ENCODE measurements at regions not wholly inside any gene's neighbourhood (a gene's known extent, or its start where the extent isn't known, plus 50 kb on each side); places are given as distances from the start of the nearest gene placed in this dataset.

DNA sequence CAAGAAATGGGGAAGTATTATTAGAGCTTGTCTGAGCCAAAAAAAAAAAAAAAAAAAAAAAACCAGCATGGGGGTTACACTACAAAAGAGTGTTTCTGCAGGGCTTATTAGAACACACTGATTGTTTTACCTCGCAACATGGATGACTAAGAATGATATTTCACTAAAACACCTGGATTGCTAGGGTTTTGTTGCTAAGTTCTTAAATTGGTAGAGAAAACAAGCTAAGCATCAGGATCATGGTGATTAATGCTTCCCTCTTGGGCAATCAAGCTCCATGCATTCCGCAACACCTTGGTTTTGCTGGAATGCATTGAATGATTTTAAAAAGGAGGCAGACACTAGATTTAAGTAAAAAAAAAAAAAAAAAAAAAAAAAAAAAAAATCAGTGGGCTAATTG, 931.4 kb upstream of the CDH8 start:
- TF ChIP-seq EP300 (IDR thresholded peaks at IDR 0.05; ENCODE audit: low read depth), result no peak
- TF ChIP-seq POLR2A (IDR thresholded peaks at IDR 0.05), result no peak
- TF ChIP-seq, protein P1, sequence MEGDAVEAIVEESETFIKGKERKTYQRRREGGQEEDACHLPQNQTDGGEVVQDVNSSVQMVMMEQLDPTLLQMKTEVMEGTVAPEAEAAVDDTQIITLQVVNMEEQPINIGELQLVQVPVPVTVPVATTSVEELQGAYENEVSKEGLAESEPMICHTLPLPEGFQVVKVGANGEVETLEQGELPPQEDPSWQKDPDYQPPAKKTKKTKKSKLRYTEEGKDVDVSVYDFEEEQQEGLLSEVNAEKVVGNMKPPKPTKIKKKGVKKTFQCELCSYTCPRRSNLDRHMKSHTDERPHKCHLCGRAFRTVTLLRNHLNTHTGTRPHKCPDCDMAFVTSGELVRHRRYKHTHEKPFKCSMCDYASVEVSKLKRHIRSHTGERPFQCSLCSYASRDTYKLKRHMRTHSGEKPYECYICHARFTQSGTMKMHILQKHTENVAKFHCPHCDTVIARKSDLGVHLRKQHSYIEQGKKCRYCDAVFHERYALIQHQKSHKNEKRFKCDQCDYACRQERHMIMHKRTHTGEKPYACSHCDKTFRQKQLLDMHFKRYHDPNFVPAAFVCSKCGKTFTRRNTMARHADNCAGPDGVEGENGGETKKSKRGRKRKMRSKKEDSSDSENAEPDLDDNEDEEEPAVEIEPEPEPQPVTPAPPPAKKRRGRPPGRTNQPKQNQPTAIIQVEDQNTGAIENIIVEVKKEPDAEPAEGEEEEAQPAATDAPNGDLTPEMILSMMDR (IDR thresholded peaks at IDR 0.05), result no peak
- TF ChIP-seq POLR2AphosphoS5 (IDR thresholded peaks at IDR 0.05), result no peak

All from transverse colon (tissue), 4 donors.